NCI-H460 (cell line): ENCODE measurements at regions not wholly inside any gene's neighbourhood (a gene's known extent, or its start where the extent isn't known, plus 50 kb on each side); places are given as distances from the start of the nearest gene placed in this dataset.
"Not testable (repeated sequence)": the region's sequence is repeated elsewhere in the genome, so short reads cannot be mapped to it uniquely, and the experiment has no call there.

Experiments
- DNase-seq: peaks from one replicate; pipeline ENCODE4 v3.0.0-alpha.2; 2016; ENCODE audit warnings: low read depth; ENCODE audit errors: extremely low read depth

DNA sequence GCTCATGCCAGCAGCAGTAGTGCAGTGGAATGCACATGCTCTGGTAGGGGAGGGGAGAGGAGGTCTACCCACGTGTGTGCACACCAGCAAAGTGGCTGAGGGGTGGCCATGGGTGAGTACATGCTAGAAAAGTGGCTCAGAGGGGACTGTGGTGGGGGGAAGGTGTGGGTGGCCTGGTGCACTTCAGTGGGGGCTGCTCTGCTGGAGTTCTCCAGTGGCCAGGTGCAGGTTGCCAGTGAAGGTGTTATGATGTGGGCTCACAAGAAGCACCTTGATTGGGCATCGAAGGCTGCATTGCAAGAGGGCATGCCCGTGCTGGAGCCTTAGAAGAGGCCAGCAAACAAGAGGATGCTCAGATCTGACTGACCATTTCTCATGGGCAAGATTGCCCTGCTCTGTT, 613.6 kb upstream of the PHF14 start:
- no peak for DNase-seq

DNA sequence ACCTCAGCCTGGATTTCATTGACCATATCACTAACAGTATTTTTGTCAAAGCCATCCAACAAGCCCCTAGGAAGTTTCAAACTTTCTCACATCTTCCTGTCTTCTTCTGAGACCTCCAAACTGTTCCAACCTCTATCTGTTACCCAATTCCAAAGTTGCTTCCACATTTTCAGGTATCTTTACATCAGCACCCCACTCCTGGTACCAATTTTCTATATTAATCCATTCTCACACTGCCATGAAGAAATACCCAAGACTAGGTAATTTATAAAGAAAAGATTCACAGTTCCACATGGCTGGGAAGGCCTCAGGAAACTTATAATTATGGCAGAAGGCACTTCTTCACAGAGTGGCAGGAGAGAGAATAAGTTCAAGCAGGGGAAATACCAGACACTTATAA, 571.9 kb upstream of the PHF14 start:
- no peak for DNase-seq

DNA sequence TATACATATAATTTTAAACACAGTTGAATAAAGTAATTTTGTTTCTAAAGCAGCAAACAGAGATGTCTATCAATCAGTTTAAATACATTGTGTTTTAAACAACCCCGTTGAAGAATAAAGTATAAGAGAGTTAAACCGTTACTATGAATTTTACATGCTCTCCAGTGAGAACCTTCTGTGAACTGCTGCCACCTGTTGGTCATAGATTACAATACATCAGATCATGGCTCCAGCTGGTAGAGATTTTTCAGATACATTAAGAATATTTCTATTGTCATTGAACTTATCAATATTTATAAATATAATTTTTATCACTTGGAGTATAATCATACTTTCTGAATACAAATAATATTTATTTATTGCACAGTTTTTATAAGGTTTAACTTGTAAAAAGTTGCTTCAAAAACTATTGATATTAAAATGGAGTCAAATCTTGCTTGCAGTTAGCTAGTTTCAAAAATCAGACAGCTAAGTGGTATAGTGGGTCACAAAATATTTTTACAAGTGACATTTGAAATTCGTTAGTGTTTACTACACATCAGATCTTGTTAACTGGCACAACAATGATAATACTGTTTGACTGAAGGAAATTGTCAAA, 561.2 kb upstream of the PHF14 start:
- peak; percentile 62 for DNase-seq

DNA sequence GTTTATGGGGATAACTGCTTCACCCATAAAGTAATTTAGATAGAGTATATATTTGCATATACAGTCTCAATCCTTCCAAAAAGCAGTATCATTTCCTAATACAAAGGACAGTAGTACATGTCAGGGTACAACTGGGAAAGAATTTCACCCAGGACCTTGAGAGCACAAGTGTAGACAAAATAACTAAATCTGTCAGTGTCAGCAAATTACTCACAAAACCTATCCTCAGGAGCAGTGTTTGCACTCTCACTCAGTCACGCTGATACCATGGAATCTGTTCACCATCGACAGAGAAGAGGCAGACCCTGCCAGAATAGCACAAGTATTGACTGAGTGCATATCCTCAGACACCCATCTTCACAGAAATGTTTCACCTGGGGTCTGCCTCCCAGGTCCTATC, 554.7 kb upstream of the PHF14 start:
- DNase-seq = no peak

DNA sequence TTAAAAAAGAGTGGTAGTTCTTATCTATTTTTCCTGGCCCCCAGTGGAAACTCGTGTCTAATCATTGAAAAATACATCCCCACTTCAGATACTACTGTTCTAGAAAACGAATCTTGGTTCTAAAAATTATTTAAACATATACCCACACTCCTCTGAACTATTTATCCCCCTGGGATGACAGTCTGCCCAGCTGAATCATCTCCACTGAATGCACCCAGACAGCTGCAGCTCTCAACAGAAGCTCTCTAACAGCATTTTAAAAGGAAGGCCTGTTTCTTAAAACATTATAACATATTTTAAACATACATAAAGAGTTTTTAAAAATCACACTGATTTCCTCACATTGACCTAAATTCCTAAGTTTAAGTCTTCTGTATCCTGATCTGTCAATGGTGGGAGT, 544.6 kb upstream of the PHF14 start:
- DNase-seq = no peak

DNA sequence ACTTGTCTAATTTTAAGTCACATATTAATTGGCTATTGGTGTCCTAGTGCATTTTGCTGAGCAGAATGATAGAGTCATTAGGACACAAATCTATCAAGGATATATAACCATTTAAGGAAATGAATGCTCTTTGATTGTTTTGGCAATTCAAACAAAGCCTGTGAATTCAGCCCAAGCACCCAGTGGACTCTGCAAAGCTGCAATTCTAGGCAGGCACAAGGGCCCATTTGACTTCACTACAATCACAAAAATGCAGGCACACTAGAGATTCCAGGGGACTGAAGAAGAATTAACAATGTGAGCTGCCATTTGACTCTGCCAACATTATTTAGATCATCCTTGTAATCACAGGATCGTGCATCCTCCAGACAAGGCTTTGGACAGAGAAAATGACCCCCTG, 544.2 kb upstream of the PHF14 start:
- no peak for DNase-seq

DNA sequence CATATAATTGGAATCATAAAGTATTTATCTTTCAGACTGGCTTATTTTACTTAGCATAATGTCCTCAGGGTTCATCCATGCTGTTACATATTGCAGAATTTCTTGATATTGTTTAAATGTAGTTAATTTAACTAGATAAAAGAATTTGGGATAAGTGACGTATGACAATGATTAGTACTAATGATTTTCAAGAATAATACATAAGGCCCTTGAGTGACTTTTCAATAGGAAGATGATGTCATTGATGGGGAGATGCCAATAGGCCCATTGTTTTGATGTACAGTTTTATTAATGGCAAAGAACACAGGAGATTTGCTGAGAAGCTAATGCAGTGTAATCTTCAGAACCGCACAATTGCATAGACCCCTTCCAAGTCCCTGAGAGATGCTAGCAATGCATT, 537.4 kb upstream of the PHF14 start:
- no peak for DNase-seq

DNA sequence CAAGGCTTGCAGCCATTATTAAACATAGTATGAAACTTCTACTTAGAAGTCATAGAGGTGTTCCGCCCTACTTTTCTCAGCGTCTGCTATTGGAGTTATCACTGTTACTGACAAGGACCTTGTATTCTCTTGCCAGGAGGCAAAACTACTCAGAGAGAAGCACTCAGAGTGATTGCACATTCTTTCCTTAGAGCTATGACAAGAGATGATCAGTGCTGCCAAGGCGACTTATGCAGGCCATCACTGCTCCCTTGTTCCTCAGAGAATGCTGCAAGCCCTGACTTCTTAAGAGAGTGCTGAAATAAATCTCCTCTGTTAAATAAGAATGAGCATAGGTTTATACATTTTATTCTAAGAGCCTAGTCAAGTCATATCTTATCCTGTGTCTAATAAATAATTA, 534.6 kb upstream of the PHF14 start:
- no peak for DNase-seq

DNA sequence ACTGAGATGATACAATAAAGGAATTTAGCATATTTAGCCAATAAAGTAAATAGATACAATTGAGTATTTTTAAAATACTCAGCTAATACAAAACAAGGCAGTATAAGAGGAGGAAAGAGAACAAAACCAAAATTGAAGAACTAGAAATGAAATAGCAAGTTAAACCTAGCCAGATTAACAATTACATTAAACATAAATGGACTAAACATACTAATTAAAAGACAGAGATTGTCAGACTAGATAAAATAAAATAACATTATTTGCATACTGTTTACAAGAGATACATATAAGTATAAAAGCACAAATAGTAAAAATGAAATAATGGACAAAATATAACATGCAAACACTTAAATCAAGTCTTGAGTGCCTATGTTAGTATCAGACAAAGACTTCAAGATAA, 517.7 kb upstream of the PHF14 start:
- DNase-seq = no peak

DNA sequence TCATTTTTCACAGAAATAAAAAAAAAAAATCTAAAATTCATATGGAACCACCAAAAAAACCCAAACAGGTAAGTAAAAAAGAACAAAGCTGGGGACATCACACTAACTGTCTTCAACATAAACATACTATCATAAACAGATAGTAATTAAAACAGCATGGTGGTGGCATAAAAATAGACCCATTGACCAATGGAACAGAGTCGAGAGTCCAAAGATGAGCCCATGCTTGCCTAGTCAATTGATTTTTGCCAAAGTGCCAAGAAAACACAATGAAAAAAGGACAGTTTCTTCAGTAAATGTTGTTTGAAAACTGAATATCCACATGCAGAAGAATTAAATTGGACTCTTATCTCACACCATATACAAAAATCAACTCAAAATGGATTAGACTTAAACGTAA, 513.2 kb upstream of the PHF14 start:
- no peak for DNase-seq

DNA sequence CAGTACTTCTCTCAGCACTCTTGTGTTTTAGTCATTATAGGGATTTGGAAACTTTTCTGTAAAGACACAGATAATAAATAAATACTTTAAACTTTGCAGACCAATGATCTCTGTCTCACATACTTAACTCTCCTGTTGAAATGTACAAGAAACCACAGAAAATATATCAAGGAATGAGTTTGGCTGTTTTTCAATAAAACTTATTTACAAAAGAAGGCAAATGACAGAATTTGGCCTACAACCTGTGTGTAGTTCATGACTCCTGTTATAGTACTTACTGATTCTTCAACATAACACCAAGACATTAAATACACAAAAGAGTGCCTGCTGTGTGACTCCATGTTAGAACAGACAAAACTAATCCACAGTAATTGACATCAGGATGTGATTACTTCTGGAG, 510.0 kb upstream of the PHF14 start:
- DNase-seq = no peak

DNA sequence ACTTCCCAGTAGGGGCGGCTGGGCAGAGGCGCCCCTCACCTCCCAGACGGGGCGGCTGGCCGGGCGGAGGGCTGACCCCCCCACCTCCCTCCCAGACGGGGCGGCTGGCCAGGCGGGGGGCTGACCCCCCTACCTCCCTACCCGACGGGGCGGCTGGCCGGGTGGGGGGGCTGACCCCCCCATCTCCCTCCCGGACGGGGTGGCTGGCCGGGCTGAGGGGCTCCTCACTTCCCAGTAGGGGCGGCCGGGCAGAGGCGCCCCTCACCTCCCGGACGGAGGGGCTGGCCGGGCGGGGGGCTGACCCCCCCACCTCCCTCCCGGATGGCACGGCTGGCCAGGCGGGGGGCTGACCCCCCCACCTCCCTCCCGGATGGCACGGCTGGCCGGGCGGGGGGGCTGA, 508.1 kb upstream of the PHF14 start:
- not testable (repeated sequence) for DNase-seq

DNA sequence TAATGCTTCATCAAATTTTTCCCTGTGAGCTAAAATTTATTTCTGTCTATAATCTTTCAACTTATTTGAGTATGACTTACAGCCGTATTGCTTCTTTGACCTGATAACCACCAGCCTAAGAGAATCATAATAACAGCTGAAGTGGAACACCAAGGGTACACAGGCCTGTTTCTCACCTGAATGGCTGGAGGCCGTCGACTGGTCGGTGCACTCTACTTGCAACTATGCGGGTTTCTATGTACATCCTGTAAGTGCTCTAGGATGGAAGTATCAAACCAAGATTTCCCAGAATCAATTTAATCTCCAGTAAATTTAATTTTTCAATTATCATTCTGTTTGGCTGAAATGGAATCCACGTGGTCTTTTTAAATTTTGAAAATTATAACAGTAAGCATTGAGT, 504.8 kb upstream of the PHF14 start:
- no peak for DNase-seq

DNA sequence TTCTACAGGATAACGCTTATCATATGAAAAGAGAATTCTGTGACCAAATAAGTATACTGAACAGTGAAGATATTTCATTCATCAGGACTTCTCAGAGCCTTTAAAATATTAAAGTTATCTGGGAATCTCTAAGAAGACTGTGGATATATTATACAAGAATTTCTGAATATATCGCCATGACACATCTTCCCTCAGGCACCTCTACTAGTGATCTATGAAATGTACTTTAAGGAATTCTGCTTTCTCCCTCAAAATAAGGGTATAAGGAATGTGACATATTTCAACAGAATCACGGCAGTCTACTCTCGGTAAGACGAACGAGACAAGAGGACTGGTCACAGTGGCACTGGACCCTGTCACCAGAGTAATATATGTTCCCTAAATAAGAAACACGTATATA, 504.2 kb upstream of the PHF14 start:
- DNase-seq = no peak

DNA sequence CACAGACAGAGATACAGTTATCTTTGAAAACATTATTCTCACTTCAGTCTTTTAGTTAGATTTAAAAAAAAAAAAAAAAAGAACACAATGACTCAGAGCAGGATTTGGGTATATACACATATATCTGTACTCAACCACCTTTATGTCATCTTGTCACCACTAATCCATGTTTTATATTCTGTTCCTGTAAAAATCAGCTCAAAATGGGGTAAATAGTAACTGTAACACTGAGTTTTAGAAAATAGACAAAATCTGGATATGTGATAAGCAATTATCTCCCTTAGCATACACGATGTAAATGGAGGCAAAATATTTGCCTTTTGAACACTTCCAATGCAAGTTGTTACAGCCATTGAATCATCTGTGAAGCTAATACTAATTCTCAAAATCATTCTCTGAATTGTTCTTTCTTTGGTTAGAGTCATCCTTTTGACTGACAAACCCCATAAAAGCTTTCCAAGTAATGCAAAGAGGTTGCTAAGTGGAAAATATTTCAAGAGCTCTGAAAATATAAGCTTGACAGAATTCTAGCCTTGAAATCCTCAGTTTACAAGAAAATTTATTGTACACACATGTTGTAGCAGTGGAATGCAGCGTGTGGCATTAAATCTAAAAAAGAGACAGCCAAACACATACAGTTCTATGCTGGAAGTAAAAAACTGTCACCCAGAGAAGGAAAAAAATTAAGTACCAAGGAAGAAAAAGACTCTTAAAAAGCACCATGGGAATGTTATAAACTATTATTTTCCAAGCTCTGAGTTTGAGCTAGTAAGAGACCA, 502.2 kb upstream of the PHF14 start:
- DNase-seq = no peak

DNA sequence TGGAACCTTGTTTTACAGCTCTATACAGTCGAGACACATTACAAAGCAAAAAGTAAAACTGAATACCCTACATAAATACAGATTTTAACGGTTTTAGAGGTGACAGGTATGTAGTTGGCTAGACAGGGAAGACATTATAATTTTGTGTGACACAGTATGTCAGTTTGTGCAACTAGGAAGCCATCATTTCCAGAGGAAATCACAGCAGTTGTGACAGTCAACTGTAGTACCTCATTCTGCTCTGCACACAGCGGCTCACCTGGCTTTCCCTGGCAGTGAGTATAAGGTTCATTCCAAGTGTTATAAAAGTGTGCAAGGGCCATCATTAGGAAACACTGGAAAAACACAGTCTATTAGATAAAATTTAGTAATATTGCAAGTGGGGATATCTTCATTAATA, 501.6 kb upstream of the PHF14 start:
- no peak for DNase-seq

DNA sequence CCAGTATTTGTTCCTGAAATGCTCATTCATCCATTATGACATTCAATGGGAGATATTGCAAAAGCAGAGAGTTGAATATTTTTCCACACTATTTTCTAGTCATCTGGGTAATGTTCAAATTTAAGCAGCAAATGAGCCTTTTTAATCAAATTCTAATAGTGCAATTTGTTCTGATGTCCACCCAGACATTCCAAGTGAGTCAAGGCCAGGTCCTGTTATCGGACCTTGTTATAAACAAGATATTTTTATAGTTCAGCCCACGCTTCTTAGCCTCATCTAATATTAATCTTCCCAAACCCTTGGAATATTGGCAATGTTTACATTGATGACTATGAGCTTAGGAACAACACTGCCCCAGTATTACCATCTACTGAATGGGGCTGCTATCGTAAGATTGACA, 500.1 kb upstream of the PHF14 start:
- DNase-seq = no peak

DNA sequence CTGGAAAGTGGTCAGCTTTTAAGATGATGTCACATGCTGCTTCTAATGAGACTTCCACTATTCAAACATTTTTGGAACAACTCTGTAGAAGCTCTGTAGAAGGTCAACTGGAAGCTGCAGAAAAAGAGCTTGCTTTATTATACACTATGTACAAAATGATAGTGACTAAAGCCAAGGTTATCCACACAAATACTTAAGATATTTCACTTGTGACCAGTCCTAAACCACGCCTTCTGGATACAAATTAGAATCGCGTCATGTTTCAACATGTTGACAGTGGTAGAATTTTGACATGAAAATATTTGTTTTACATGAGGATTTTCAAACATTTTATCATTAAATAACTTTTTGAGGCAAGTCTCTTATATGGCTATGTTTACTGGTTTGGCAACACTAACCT, 499.6 kb upstream of the PHF14 start:
- DNase-seq = no peak

DNA sequence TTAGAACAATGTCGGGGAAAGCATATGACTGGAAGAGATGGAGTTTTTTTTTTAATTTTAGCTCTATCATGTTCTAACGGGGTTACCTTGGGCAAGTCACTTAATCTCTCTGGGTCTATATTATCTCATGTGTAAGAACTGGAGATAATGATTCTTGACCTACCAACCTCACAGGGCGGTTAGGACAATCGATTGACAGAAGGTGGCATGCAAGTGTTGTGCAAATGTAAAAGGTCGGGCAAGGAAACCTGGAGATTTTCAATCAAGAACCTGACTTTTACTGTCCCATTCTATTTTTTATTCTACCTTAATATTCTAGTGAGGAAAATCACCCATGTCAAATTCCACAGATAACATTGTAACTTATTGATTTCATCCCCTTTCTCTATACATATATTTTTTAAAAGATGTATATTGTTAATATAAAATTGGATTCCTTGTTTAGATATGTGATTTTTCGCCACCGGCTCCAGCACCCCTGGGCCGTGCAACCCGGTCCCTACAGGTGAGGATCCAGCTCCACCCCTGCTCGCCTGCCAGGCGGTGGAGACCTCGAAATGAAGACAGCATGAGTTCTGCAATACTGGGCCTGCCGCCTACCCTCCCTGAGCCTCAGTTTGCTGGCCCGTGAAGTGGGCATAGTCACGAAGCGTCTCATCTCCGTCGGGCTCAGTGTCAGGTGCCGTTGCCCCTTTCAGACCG, 497.6 kb upstream of the PHF14 start:
- DNase-seq = no peak

DNA sequence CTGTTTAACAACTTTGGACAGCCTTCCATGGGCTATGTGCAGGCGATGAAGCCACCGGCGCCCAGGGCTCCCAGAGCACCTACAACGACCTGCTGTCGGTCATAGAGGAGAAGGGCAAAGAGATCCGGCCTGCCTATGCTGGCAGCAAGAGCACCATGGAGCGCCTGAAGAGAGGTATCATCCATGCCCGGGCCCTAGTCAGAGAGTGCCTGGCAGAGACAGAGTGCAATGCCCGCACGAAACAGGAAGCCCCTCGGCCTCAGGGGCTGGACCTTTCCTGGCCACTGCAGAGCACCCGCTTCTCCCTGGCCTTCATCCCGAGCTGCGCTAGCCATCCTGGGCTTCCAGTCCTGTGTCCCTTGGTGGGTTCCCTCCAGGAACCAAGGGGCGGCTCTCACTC, 497.0 kb upstream of the PHF14 start:
- no peak for DNase-seq

DNA sequence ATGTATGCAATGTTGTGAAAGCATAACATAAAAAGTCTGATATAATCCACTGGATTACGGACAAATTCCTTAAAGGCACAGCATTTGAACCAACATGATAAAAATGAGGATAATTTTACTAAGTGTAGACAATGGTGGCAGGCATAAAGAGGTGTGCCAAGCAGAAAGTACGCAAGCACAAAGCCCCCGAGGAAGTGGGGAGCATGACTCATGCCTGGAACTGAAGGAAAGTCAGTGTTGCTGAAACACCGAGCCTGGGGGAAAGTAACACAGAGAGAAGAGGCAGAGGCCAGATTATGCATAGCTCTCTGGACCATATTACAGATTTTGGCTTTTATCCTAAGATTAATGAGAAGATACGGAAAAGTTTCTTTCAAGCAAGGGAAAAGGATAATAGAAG, 490.0 kb upstream of the PHF14 start:
- no peak for DNase-seq

DNA sequence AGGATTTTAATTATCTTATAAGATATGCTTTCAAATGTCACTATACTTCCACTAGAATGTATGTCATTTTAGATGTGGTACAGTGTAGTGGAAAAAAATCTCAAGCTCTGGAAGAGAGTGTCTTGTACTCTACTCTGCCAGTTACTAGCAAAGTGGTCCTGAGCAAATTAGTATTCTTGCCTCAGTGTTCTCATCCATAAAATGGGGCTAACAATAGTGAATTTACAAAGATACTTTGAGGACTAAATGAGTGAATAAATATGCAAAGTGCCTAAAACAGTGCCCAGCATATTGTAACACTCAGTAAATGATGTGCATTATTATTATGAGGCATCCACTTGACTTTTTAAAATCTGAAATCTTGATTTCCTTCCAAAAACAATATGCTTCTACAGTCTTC, 488.9 kb upstream of the PHF14 start:
- no peak for DNase-seq
